ENCODE measurements at regions not wholly inside any gene's neighbourhood (a gene's known extent, or its start where the extent isn't known, plus 50 kb on each side); places are given as distances from the start of the nearest gene placed in this dataset.

- no peaks in the 10 kb centered on the region for H3K36me3 ChIP-seq (ENCODE audit: insufficient read depth, low read length)
- H3K4me3 ChIP-seq, result no peak overlapping the region
- DNase-seq (ENCODE audit: low read depth, low spot score), result no peak
- H3K9me3 ChIP-seq (ENCODE audit: low read depth, low read length), result no peaks in the 10 kb centered on the region
- H3K9ac ChIP-seq (ENCODE audit: insufficient read length), result no peak overlapping the region
- H3K27ac ChIP-seq, result no peak overlapping the region
- no peak for TF ChIP-seq POLR2AphosphoS5 (IDR thresholded peaks at IDR 0.05; ENCODE audit: borderline replicate concordance, low read depth, low read length)
- TF ChIP-seq FOXP2 (optimal IDR thresholded peaks at IDR 0.05; ENCODE audit: control extremely low read depth, extremely low read length, insufficient read depth), result no peak
- no peak for TF ChIP-seq EZH2 (IDR thresholded peaks at IDR 0.05)
Measured at GRCh38 chr3:69499899-69500421, 114.1 kb upstream of the FRMD4B start.

GRCh38 chr3:69499422-69499821 is 113.5 kb upstream of the FRMD4B start:
- H3K36me3 ChIP-seq (ENCODE audit: insufficient read depth, low read length), result no peaks in the 10 kb centered on the region
- TF ChIP-seq FOXP2 (optimal IDR thresholded peaks at IDR 0.05; ENCODE audit: control extremely low read depth, extremely low read length, insufficient read depth) (no peak), EZH2 (IDR thresholded peaks at IDR 0.05) (no peak), POLR2AphosphoS5 (IDR thresholded peaks at IDR 0.05; ENCODE audit: borderline replicate concordance, low read depth, low read length) (no peak)
- no peaks in the 10 kb centered on the region for H3K9me3 ChIP-seq (ENCODE audit: low read depth, low read length)
- no peak overlapping the region for H3K27ac ChIP-seq
- no peak overlapping the region for H3K9ac ChIP-seq (ENCODE audit: insufficient read length)
- no peak overlapping the region for H3K4me3 ChIP-seq
- no peak for DNase-seq (ENCODE audit: low read depth, low spot score)

GRCh38 chr3:69496856-69497255 is 111.0 kb upstream of the FRMD4B start:
- Histone ChIP-seq H3K9ac (ENCODE audit: insufficient read length) (no peak overlapping the region), H3K4me3 (no peak overlapping the region), H3K27ac (no peak overlapping the region), H3K9me3 (ENCODE audit: low read depth, low read length) (no peaks in the 10 kb centered on the region), H3K36me3 (ENCODE audit: insufficient read depth, low read length) (no peaks in the 10 kb centered on the region)
- DNase-seq (ENCODE audit: low read depth, low spot score), result no peak
- TF ChIP-seq FOXP2 (optimal IDR thresholded peaks at IDR 0.05; ENCODE audit: control extremely low read depth, extremely low read length, insufficient read depth) (no peak), EZH2 (IDR thresholded peaks at IDR 0.05) (no peak), POLR2AphosphoS5 (IDR thresholded peaks at IDR 0.05; ENCODE audit: borderline replicate concordance, low read depth, low read length) (no peak)

GRCh38 chr3:69494185-69494584 is 108.3 kb upstream of the FRMD4B start:
- H3K4me3 ChIP-seq, result no peak overlapping the region
- no peaks in the 10 kb centered on the region for H3K36me3 ChIP-seq (ENCODE audit: insufficient read depth, low read length)
- H3K9me3 ChIP-seq (ENCODE audit: low read depth, low read length), result no peaks in the 10 kb centered on the region
- H3K9ac ChIP-seq (ENCODE audit: insufficient read length), result no peak overlapping the region
- no peak for DNase-seq (ENCODE audit: low read depth, low spot score)
- TF ChIP-seq FOXP2 (optimal IDR thresholded peaks at IDR 0.05; ENCODE audit: control extremely low read depth, extremely low read length, insufficient read depth) (no peak), POLR2AphosphoS5 (IDR thresholded peaks at IDR 0.05; ENCODE audit: borderline replicate concordance, low read depth, low read length) (no peak), EZH2 (IDR thresholded peaks at IDR 0.05) (no peak)
- no peak overlapping the region for H3K27ac ChIP-seq

- no peak for DNase-seq (ENCODE audit: low read depth, low spot score)
- Histone ChIP-seq H3K27ac (no peak overlapping the region), H3K4me3 (no peak overlapping the region), H3K9ac (ENCODE audit: insufficient read length) (no peak overlapping the region), H3K9me3 (ENCODE audit: low read depth, low read length) (no peaks in the 10 kb centered on the region), H3K36me3 (ENCODE audit: insufficient read depth, low read length) (no peaks in the 10 kb centered on the region)
- TF ChIP-seq FOXP2 (optimal IDR thresholded peaks at IDR 0.05; ENCODE audit: control extremely low read depth, extremely low read length, insufficient read depth) (no peak), EZH2 (IDR thresholded peaks at IDR 0.05) (no peak), POLR2AphosphoS5 (IDR thresholded peaks at IDR 0.05; ENCODE audit: borderline replicate concordance, low read depth, low read length) (no peak)
Measured at GRCh38 chr3:69493157-69493556, 107.3 kb upstream of the FRMD4B start.

- Histone ChIP-seq H3K36me3 (ENCODE audit: insufficient read depth, low read length) (no peaks in the 10 kb centered on the region), H3K9me3 (ENCODE audit: low read depth, low read length) (no peaks in the 10 kb centered on the region), H3K4me3 (no peak overlapping the region), H3K9ac (ENCODE audit: insufficient read length) (no peak overlapping the region), H3K27ac (no peak overlapping the region)
- no peak for TF ChIP-seq POLR2AphosphoS5 (IDR thresholded peaks at IDR 0.05; ENCODE audit: borderline replicate concordance, low read depth, low read length)
- no peak for DNase-seq (ENCODE audit: low read depth, low spot score)
Measured at GRCh38 chr3:69491975-69492374, 106.1 kb upstream of the FRMD4B start.

GRCh38 chr3:69490971-69491370 is 105.1 kb upstream of the FRMD4B start:
- TF ChIP-seq POLR2AphosphoS5 (IDR thresholded peaks at IDR 0.05; ENCODE audit: borderline replicate concordance, low read depth, low read length), result no peak
- no peak for TF ChIP-seq EZH2 (IDR thresholded peaks at IDR 0.05)
- no peak for TF ChIP-seq FOXP2 (optimal IDR thresholded peaks at IDR 0.05; ENCODE audit: control extremely low read depth, extremely low read length, insufficient read depth)

GRCh38 chr3:69490235-69490634 is 104.3 kb upstream of the FRMD4B start:
- no peak for DNase-seq (ENCODE audit: low read depth, low spot score)
- Histone ChIP-seq H3K9ac (ENCODE audit: insufficient read length) (no peak overlapping the region), H3K9me3 (ENCODE audit: low read depth, low read length) (no peaks in the 10 kb centered on the region), H3K36me3 (ENCODE audit: insufficient read depth, low read length) (no peaks in the 10 kb centered on the region), H3K27ac (no peak overlapping the region), H3K4me3 (no peak overlapping the region)
- no peak for TF ChIP-seq POLR2AphosphoS5 (IDR thresholded peaks at IDR 0.05; ENCODE audit: borderline replicate concordance, low read depth, low read length)
- TF ChIP-seq FOXP2 (optimal IDR thresholded peaks at IDR 0.05; ENCODE audit: control extremely low read depth, extremely low read length, insufficient read depth), result no peak
- TF ChIP-seq EZH2 (IDR thresholded peaks at IDR 0.05), result no peak

More at GRCh38 chr3:69490971-69491370, 105.1 kb upstream of the FRMD4B start:
- no peaks in the 10 kb centered on the region for H3K36me3 ChIP-seq (ENCODE audit: insufficient read depth, low read length)
- no peak overlapping the region for H3K27ac ChIP-seq
- H3K9me3 ChIP-seq (ENCODE audit: low read depth, low read length), result no peaks in the 10 kb centered on the region
- no peak overlapping the region for H3K4me3 ChIP-seq
- no peak for DNase-seq (ENCODE audit: low read depth, low spot score)
- no peak overlapping the region for H3K9ac ChIP-seq (ENCODE audit: insufficient read length)

- Histone ChIP-seq H3K36me3 (ENCODE audit: insufficient read depth, low read length) (no peaks in the 10 kb centered on the region), H3K9ac (ENCODE audit: insufficient read length) (no peak overlapping the region), H3K9me3 (ENCODE audit: low read depth, low read length) (no peaks in the 10 kb centered on the region), H3K27ac (no peak overlapping the region), H3K4me3 (no peak overlapping the region)
- TF ChIP-seq EZH2 (IDR thresholded peaks at IDR 0.05) (no peak), POLR2AphosphoS5 (IDR thresholded peaks at IDR 0.05; ENCODE audit: borderline replicate concordance, low read depth, low read length) (no peak), FOXP2 (optimal IDR thresholded peaks at IDR 0.05; ENCODE audit: control extremely low read depth, extremely low read length, insufficient read depth) (no peak)
- DNase-seq (ENCODE audit: low read depth, low spot score), result no peak
Measured at GRCh38 chr3:69488026-69488425, 102.1 kb upstream of the FRMD4B start.

Data from SK-N-MC (cell line).